Head of caudate nucleus (tissue), 42 donors: ENCODE measurements at regions not wholly inside any gene's neighbourhood (a gene's known extent, or its start where the extent isn't known, plus 50 kb on each side); places are given as distances from the start of the nearest gene placed in this dataset.
A peak's percentile ranks its signal among the peaks of the same experiment; 100 is the strongest.
"Not testable (repeated sequence)": the region's sequence is repeated elsewhere in the genome, so short reads cannot be mapped to it uniquely, and the experiment has no call there.

Experiments used
- DNase-seq, 42 donors: peaks; one replicate each; pipeline versions ENCODE4 v3.0.0 to v3.0.0-alpha.2; 2020 to 2021; ENCODE audit warnings: mixed read lengths in 7 of 42
- intact Hi-C: fragments of 100-400 bp; cut with DNase I; formaldehyde crosslinking; loops from one replicate; pipeline ENCODE4 v1.15.0; 2022

DNA sequence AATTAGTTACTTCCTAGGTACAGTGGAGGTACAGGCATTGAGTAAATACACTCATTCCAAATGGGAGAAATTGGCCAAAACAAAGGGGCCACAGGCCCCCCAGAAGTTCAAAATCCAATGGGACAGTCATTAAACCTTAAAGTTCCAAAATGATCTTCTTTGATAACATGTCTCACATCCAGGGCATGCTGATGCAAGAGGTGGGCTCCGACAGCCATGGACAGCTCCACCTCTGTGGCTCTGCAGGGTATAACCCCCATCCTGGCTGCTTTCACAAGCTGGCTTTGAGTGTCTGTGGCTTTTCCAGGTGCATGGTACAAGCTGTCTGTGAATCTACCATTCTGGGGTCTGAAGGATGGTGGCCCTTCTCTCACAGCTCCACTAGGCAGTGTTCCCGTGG lies 488.7 kb downstream of the DCDC2C start:
- intact Hi-C loops, result no loop called here
- DNase-seq, result no peak

DNA sequence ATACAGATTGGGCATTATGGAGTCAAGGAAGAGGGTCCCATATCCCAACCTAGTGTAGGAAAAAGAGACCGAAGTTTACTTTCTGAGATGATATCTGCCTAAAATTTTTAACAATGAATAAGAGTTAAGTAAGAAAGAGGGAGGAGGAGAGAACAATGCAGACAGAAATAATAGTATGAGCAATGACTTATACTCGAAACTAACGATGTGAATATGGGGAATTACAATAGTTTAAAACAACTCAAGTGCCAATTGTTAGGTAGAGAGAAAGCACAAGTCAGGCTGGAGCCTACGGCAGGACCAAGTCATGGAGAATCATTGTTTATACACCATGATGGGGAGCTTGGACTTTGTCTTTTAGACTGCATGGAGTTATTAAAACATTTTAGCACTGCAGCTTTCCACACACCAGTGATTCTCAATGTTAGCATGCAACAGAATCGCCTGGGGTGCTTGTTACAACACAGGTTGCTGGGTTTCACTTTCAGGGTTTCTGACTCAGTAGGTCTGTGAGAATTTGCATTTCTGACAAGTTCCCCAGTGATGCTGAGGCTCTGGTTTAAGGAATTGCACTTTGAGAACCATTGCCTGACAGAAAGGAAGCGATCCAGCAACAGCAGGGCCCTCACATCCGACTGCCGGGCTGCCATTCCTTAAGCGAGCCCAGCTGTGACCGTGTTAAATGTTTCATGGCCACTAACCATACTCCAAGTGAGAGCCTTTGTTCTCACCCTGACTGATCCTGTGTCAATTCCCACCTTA lies 511.2 kb downstream of the DCDC2C start:
- intact Hi-C loops, result no loop called here
- DNase-seq, result no peak

DNA sequence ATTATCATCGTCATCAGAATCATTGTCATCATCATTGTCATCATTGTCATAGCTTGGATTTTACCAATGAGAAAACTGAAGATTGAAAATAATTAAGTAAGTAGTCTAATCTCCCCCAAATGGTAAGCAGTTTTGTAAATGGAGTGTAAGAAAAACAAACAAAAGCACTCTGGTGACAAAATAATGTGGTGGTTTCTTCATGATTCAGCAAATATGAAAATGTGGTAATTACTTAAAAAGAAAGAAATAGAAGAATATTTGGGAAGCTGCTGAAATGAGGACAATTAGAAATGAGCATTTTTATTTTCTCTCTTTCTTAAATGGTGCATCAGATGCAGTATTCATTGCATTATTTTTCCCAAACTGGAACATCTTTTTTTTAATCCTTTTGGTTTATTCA lies 514.4 kb downstream of the DCDC2C start:
- intact Hi-C loops, result no loop called here
- DNase-seq, result no peak

DNA sequence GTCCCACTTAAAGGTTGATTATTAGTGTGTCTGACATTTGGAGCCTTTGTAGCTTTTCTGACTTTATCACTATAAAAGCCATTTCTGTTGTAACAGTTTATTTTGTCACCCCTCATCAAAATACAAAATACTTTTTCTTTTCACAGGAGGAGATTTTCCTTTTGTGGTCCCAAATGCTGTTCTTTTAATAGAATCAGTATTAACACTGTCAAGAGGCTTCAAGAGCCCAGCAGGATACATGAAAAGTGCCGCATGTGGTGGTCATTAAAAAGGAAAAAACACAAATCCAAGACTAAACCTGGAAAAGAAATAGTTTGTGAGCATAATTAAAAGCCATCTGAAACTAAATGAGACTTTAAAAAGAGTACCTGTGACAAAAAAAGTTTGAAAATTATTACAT lies 515.7 kb downstream of the DCDC2C start:
- intact Hi-C loops, result no loop called here
- DNase-seq, result no peak

DNA sequence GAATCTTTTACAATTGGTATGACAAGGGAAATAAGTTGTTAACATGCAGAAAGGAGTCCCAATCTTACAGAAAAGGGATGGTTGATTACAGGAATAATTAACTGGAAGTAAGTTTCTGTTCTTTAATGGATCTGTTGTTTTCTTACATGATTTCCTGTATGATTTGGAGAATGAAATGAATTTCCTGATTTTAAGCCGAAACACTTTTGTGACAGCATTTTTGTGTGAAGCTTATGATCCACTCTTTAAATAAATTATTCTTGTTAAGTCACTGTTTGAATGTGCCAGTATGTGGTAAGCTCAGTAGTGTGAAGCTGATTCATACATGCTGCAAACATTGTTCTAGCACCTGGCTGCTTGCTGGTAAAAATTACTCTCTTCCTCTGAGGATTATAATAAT lies 516.2 kb downstream of the DCDC2C start:
- intact Hi-C loops, result no loop called here
- DNase-seq, result peak in 2 of 42 donors; percentile 4 to 20

DNA sequence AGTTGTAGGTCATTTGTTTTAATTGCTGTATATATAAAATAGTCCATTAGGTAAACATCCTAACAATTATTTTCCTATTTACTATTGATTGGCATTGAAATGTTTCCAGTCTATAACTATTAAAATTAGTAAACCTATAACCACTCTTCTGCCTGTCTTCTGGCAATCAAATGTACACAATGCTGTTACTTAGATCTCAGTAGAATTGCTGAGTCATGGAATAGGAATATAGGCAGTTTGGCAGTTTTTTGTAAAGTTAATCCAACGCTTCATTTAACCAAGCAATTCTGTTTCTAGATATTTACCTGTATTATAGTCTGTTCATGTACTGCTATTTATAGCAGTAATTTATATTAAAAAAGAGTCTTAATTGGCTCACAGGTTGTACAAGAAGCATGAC lies 518.1 kb downstream of the DCDC2C start:
- no peak for DNase-seq
- intact Hi-C loops, result no loop called here

DNA sequence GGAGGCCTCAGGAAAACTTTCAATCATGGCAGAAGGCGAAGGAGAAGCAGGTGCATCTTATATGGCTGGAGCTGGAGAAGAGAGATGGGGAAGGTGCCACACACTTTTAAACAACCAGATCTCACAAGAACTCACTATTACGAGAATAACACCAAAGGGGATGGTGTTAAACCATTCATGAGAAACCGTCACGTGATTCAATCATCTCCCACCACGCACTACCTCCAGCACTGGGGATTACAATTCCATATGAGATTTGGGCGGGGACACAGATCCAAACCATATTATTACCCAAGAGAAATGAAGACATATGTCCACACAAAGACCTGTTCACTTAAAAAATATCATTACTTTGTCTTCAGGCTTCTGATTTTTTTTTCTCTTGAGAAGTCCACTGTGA lies 518.5 kb downstream of the DCDC2C start:
- DNase-seq, result no peak
- intact Hi-C loops, result no loop called here

DNA sequence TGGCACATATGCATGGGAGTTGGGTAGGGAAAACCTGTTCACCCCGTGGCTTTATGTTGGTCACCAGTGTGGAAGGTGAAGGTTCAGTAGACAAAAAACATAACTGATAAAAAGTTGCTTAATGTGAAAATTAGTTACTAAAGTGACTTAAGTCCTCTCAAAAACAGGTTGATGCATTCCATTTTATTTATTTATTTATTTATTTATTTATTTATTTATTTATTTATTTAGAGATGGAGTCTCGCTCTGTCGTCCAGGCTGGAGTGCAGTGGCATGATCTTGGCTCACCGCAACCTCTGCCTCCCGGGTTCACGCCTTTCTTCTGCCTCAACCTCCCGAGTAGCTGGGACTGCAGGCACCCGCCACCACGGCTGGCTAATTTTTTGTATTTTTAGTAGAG lies 541.0 kb downstream of the DCDC2C start:
- intact Hi-C loops, DNase-seq: not testable (repeated sequence)

DNA sequence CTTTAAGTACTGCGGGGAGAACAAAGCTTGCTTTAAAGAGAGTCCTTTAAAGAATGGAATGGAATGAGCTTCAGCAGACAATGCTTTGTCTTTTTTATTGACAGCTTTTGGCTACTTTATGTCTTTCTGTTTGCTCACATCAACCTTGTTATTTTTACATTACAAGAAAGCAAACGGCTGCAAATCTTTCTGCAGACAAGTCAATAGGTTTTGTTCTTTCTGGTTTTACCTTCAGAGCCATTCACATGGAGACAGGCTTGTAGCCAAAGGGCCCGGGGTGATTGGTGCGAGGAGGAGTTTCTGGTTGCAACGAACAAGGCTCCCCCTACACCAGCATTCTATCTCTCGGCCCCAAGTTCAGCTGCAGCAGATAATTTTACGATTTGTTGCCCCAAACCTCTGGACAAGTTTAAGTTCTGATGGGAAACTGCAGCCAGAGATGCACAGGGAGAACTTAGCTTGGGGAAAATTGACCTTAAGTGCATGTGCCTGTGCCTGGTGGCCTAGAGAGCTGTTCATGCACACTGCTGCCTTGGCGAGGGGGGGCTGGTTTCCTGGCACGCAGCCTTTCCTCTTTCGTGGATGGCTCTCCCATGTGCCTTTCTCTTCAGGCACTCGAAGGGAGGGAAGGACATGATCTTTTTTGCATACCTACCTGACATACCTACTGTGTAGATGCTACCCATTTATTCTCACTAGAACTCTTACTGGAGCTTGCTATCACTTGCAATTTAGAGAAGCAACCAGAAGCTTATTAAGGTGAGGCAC lies 543.2 kb downstream of the DCDC2C start:
- intact Hi-C loops, result no loop called here
- no peak for DNase-seq

DNA sequence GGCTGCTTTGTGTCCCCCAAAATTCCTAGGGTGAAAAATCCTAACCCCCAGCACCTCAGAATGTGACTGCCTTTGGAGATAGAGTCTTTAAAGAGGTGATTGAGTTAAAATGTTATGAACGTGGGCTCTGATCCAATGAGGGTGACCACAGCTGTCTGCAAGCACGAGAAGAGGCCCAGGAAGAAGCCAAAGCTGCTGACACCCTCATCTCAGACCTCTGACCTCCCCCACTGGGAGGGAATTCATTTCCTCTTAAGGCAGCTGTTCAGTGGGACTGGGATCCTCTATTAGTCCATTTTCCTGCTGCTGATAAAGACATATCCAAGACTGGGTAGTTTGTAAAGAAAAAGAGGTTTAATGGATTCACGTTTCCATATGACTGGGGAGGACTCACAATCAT lies 544.4 kb downstream of the DCDC2C start:
- DNase-seq, result no peak
- intact Hi-C loops, result no loop called here

DNA sequence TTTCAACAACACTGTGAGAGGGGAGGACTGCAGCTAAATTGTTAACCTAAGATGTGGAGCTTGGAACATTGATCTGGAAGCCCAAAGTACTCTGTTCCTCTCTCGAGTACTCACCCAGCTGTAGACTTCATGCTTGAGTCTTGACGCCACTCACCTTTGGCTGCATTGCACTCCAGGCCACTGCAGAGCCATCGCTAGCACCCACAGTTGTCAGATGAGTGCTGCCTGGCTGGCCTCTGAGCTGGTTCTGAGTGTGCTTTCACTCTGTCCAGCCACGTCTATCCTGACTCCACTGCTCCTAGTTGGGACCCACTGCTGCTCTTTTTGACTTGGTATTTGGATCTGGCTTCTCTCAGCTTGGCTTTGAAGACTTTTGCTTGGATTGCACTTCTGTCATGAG lies 552.1 kb downstream of the DCDC2C start:
- DNase-seq, result no peak
- intact Hi-C loops, result no loop called here

DNA sequence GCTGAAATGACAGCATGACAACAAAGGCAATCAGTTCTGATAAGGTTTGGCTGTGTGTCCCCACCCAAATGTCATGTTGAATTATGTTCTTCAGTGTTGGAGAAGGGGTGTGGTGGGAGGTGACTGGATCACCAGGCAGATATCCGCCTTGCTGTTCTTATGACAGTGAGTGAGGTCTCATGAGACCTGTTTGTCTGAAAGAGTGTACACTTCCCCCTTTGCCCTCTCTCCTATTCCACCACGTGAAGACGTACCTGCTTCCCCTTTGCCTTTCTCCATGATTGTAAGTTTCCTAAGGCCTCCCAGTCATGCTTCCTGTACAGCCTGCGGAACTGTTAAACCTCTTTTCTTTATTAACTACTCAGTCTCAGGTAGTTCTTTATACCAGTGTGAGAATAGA lies 553.0 kb downstream of the DCDC2C start:
- no peak for DNase-seq
- intact Hi-C loops, result no loop called here

DNA sequence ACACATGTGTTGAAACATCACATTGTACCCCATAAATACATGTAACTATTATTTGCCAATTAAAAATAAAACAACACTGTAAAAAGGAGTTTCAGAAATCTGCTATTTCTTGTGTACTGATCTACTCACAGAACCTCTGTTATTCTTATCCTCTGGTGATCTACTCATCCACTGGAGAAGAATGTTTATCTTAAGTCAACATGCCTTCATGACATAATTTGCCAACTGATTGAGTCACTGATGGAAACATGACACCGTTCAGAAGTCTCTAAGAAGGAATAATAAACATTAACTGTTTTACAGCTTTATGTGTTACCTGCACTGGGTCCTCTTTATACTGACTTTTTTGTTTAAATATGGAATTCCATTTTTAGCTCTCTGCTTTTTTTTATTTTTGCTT lies 555.2 kb downstream of the DCDC2C start:
- DNase-seq, result no peak
- intact Hi-C loops, result no loop called here

DNA sequence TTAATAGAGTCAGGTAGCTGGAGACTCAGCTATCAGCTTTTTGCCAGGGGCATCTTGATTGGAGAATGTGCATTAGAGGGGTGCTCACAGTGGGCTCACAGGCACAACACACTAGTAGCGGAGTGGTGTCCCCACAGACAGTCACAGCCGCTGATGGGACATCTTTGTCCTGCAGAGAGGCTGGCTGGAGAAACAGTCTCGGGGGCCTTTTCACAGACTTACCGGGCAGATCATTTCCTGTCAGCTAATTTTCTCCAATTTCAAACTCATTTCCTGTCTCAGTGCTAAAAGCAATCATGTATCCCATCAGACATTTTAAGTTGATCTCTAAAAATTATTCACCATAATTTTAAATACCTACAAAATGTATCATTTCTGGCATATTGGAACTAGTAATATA lies 562.6 kb downstream of the DCDC2C start:
- intact Hi-C loops, result no loop called here
- no peak for DNase-seq

DNA sequence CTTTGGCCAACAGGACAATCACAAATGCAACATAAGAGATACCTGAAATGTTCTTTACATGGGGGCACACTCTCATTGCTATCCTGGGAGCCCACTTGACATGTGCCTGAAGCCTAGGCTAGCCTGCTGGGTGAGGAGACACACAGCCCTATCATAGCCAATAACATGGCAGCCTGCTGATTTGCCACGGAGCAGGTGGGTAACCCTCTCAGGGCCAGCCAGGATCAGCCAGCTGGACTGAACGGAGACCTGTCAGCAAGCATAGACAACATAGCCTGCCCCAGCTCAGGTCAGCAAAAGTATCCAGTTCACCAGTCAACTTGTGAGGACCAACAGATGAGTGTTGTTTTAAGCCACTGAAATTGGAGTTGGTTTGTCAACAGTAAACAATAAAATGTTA lies 566.5 kb downstream of the DCDC2C start:
- intact Hi-C loops, result no loop called here
- DNase-seq, result no peak

DNA sequence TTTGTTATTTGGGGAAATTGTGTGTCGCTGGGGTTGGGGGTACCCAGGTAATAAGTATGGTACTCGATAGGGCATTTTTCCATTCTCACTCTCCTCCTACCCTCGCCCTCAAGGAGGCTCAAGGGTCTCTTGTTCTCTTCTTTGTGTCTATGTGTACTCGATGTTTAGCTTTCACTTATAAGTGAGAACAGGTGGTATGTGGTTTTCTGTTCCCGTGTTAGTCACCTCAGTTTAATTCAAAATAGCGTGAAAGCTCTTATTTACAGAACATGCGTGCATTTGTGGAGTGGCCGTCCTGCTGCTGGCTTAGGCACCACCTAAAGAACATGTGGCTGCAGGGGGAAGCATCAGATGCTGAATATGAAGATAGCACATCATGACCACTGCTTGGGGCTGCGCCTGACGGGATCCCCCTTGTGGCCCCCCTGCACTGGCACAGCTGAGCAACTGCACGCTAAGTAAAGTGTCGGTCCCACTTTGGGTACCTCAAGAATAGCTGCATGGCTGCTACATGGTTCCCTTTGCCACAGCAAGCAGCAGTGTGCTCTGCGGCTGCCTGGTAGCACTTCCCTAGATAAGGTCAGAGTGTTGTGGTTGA lies 569.0 kb downstream of the DCDC2C start:
- DNase-seq, result no peak
- intact Hi-C loops, result no loop called here

DNA sequence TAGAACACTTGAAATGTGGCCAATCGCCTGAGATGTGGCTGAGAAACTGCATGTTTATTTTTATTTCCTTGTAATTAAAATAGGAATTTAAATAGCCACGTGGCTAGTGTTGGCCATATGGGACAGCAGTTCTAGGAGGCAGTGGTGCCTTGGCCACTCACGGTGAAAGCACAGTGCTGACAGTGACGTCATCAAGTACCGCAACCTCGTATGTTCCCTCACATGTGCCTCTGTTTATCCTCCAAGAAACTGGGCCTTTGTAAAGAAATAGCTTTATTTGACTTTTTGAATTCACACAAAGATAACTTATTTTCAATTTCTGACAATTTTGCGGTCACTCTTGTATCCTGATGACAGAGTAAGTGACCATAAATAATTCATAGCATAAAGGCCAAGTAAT lies 575.0 kb downstream of the DCDC2C start:
- DNase-seq, result no peak
- intact Hi-C loops, result no loop called here

DNA sequence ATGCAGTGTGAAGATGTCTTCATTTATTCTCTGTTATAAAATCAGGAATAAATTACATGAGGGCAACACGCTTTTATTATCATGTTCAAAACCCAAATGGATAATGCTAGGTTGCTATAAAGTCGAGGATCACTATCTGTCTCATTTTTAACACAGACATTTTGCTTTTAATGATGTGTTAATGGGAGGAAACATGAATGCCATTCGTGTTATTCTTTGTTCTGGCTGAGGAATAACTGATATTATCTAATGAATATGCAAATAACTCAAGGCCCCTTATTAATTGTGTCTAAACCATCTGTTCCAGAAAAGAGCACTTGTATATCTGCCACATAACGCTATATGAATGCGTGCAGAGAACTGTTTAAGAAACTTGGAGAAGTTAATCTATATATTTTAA lies 576.1 kb downstream of the DCDC2C start:
- DNase-seq, result no peak
- intact Hi-C loops, result no loop called here

DNA sequence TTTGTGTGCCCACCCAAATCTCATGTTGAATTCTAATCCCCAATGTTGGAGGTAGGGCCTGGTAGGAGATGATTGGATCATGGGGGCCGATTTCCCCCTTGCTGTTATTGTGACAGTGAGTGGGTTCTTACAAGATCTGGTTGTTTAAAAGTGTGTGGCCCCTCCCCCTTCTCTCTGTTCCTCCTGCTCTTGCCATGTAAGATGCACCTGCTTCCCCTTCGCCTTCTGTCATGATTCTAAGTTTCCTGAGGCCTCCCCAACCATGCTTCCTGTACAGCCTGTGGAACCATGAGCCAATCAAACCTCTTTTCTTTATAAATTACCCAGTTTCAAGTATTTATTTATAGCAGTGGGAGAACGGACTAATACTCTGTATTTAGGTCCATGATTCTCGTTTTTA lies 588.1 kb downstream of the DCDC2C start:
- DNase-seq, result no peak
- intact Hi-C loops, result no loop called here

DNA sequence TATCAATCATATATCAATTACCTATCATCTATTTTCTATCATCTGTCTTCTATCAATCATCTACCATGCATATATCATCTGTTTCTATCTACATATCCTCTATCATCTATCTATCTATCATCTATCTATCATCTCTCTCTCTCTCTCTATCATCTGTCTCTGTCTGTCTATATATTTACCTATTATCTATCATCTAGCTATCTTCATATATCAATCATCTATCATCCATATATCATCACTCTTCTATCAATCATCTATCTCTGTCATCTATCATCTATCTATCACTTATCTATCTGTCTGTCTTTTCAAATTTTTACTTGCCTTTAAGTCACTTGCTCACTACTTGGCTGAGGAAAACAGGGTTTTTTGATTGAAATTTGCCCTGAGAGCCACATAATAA lies 592.3 kb downstream of the DCDC2C start:
- intact Hi-C loops, result no loop called here
- no peak for DNase-seq

DNA sequence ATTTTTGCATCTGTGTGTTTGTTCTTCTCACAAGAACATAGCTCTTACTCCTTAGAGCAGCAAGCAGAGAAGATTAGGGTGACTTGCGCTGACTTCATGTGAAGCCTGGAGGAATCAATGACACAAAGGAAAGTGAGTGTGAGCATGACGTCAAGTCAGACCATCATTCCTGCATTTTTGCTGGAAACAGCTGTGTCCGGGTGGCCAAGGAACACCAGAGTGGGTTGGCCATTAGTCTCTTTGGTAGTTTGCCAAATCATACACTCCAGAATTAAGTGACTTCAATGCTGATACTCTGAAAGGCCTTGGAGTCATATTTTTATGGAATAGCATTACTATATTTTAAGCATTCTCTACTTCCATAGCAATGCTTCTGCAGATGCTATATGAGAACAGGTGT lies 597.2 kb downstream of the DCDC2C start:
- DNase-seq, result no peak
- intact Hi-C loops, result no loop called here
